SKM-1 treated with dmso at 0.1 percent for 144 hours (cell line): ENCODE measurements at regions not wholly inside any gene's neighbourhood (a gene's known extent, or its start where the extent isn't known, plus 50 kb on each side); places are given as distances from the start of the nearest gene placed in this dataset.
"Not testable (repeated sequence)": the region's sequence is repeated elsewhere in the genome, so short reads cannot be mapped to it uniquely, and the experiment has no call there.

Experiments
- DNase-seq: peaks from one replicate; lab custom pipeline; 2025; ENCODE audit not compliant: unreplicated experiment; lab: John Stamatoyannopoulos, UW

DNA sequence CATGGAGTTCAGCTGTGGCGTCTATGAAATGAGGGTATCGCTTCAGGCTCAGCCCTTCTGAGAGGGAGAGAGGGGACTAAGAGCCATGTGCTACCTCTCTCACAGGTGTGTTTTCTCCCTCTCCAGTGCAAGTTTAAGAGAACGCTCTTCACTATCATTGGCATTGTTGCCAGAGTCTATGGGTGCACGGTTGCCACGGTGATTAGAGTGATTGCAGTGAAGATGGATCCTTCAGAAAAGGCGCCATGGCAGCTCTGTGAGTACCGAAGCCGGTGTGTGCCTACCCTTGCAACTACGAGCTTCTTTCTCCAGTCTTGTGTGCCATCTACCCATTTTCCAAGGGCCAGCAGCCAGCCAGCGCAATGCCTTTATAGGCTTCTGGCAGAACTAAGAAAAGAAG, 290.5 kb downstream of the OMA1 start:
- no peak for DNase-seq

DNA sequence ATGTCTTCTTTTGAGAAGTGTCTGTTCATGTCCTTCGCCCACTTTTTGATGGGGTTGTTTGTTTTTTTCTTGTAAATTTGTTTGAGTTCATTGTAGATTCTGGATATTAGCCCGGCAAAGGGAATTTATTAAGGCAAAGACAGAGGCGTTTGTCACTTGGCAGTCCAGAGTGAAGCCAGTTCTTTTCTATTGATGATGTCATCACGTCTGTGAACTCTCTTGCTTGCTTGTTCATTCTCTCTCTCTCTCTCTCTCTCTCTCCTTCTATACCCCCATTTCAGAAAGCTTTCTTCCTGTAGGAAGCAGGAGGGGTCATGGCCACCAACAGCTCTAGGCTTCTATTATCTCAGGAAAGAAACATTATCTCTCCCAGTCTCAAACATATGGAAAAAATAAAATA, 291.3 kb downstream of the OMA1 start:
- DNase-seq: no peak

DNA sequence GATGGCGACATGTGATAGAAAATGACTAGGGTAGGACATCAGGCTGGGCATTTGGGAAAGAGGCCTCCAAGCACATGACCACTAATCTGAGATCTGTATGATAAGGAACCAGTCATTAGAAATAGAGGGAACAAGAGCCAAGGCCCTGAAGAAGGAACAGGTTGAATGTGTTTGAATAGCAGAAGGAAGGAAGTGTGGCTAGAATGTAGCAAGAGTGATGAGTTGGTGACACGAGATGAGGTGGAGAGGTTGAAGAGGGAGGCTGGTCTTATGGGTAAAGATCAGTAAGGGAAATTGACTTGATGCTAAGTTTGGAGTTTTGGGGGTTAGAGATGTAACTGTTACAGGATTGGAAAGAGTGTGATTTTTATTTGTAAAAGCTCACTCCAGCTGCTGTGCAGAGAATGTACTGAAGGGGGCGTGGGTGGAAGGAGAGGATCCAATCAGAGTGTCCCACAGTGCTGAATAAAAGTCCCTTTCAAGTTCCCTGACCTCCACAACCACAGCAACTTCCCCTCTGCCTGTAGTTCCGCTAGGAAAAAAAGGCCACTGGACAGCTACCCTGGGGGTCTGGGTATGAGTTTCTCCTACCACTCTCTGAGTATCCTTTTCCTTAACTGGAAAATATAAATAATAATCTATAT, 295.0 kb downstream of the OMA1 start:
- peak; percentile 96 for DNase-seq

DNA sequence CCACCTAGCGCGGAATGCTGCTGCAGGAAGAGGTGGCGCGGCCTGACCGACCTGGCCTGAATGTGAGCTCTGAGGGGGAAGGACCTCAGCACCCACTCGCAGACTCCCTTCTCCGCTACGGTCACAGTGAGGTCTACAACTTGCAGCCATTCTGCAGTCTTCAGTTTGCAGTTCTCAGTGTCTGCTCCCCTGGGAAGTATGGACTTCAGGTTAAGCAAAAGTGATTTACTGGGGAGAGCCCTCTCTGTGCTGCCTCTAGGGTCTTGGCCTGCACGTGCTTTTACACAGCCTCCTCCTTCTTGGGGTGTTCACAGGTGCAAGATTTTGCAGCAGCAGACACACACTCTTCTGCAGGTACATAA, 296.0 kb downstream of the OMA1 start:
- no peak for DNase-seq

DNA sequence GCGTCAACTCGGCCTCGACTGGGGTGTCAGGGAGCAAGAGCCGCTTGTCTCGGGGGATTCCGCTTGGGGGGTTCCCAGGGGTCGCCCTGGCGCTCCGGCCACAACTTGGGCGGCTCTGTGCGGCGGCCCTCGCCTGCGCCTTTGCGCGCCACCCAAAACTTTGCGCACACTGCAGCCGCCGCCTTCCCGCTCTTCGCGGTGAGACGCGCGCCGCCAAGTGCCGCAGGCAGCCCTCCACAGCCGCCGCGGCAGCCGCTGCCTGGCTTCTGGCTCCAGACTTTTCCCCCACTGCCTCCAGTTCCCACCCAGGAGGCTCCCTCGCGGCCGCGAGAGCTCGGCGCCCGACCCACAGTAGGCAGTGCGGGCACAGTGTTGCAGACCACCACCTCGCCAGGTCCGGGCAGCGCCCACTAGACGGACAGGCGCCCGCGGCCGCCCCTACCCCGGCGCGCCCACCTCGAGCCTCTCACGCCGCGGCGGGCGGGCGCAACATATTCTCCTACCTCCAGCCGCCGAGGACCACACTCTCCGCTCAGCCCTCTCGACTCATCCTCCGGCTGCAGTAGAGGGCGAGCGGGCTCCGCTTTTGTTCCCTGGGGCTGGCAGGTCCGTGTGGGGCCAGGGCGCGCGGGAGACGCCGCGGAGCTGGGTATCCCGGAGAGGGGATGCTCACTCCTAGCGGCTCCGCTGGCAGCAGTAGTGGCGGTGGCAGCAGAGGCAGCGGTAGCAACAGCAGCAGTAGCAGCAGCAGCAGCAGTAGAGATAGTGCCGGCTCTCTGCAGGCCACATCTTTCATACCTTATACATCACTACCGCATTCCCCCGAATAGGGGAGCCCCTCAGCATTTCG, 296.6 kb downstream of the OMA1 start:
- no peak for DNase-seq

DNA sequence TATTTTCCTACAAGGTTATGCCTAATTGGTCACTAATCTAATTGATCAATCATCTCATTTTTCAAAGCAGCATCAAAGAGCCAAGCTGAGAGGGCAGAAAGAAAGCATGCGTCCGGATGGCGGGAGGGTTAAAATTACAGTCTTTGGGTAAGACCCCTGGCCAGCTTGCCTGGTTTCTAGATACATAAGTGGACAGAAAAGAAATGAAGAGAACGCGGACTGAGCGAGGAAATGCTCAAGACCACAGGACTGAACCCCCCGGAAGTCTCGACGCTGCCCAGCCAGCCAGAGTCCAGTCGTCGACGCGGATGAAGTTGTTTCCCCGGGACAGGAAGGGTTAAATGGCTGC, 297.2 kb downstream of the OMA1 start:
- DNase-seq: no peak

DNA sequence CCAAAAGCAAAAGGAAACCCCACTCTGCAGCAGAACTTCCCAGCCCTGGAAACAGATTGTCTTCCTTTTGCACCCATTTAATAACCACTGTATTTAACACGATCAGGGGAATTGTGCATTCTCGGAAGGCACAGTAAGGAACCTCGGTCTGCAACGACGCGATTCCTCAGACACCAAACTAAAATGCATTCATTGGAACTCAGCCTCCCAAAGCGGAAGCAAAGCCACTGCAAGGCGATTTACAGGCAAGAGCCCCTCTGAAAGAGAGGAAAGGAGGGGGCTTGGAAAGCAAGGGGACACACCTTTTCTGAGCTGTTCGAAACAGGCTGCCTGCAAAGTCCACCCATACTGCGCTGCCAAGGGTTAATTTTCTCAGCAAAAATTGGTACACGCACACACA, 297.7 kb downstream of the OMA1 start:
- no peak for DNase-seq

DNA sequence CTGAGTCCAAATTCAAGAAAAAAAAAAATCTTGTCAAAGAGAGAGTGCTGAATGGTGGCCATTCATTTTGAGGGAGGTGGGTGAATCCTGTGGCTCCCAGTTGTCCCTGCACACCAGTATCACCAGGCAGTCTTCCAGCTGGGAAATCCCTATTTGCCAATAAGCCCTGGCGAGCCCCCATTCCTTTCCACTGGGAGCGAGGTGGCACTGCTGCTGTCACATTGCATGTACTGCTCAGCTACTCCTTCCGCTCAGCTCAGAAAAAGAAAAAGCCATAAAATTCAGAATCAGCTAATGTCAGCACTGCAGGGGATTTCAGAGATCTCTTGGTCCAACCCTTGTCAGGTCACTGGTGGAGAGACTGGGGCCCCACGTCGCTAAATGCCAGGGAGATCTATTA, 298.5 kb downstream of the OMA1 start:
- no peak for DNase-seq

DNA sequence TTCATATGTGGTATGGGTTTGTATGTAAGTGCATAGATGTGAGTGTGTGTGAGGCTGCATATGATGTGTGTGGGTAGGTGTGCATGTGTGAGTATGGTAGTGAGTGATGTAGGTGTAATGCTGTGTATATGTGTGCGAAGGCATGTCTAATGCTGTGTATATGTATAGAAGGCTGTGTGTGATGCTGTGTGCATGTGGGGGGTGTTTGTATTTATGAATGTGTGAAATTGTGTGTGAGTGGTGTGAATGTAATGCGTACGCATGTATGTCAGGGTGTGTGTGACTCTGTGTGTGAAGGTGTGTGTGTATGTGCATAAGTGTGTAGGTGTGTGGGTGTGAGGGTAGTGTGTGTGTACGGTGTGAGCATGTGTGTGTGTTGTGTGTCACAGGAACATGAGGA, 300.0 kb downstream of the OMA1 start:
- DNase-seq: no peak

DNA sequence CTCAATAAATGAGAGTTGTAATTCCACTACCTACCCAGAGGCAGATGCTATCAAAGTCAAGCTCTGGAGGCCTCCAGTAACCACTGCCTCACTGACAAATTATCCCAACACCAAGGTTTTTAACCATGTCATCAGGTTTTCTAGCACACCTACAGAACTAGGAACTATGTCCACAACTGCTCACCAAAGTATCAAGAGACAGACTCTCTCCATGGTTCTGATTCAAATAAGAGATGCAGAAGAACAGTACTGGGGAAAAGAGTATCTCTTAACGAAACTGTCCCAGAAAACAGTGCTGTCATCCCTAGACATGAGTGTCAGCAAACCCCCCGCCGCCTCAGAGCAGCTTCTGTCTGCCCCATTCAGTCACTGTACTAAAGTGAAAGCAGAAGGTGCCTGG, 301.7 kb downstream of the OMA1 start:
- no peak for DNase-seq

DNA sequence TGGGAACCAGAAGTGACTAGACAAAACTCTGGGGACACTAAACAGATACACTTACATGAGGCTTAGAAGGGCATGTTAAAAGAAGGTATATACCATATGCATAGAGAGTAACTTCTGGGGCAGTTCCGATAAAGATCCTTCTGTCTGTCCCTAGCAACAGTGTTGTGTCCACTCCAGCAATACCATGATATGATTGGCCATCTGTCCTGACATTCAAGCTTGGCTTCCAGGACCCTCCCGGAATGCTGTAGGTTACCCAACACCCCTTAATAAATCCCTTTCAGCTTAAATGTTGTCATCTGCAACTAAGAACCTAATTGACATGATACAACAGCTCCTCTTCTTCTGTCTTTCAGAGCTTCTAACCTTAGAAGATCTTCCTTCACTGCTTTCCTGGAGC, 307.7 kb downstream of the OMA1 start:
- no peak for DNase-seq

DNA sequence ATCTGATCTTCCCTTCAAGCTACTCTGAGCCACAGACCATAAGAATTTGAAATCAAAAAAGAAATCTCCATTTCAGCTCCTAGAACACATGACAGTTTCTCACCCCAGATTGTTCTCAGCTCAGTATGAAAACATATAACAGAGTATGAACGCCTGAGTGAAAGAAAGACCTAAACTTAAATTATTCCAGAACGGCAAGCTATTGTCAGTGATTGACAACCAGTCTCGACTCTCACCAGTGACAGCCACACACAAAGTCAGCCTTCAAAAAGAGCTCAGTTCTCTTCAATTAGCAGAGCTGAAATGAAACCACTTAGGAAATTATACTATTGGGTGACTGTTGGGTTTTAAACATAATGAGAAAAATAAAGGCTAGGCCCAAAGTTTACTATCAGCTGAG, 312.8 kb downstream of the OMA1 start:
- no peak for DNase-seq

DNA sequence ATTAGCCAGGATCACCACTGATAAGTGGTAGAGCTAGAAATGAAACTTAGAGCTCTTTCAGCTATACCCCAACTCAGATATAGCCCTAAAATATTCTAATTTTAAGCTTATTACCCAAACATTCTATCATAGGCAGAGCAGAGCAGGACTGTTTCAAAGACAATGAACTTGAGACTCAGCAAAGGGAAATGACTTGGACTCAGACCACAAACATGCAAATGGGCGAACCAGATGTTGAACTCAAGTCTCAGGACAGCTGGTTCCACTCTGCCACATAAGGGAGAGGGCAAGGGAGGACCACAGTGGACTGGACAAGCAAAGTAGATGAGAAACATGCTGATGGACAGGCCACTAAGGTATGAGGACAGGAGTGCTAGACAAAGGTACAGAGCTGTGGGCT, 315.3 kb downstream of the OMA1 start:
- DNase-seq: no peak

DNA sequence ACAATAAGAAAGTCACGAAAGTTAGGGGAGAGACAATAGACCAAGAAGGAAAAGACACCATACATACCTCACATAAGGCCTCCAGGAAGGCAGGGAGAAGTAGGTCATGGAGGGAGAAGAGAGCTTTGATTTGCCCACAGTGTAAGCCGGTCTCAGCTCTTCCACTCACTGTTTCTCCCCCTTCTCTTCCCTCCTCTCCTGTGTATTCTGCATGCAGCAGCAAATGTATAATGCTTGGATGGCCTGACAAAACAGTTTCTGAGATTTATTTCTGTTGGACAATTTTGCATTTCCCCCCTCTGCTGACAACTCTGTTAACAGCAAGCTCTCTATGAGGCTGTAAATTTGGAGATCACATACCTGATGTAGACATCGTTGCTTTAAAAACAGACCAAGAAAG, 318.9 kb downstream of the OMA1 start:
- no peak for DNase-seq

DNA sequence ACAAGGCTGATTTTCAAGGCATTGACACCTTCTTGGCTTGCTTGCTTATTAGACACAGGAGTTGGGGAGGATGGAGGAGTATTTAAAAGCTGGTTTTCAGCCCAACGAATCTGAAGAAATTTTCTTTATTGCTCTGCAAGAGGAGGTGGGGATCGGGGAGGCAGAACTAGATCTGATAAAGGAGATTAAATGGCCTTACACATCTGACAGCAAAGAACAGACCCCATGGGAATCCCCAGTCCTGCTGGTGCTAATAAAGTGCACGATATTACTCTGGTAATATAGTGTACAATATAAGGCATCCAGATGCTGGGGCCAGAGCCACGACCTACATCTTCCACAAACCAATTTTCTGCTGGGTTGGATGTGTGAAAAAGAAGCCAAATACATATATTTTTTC, 323.0 kb downstream of the OMA1 start:
- DNase-seq: no peak

DNA sequence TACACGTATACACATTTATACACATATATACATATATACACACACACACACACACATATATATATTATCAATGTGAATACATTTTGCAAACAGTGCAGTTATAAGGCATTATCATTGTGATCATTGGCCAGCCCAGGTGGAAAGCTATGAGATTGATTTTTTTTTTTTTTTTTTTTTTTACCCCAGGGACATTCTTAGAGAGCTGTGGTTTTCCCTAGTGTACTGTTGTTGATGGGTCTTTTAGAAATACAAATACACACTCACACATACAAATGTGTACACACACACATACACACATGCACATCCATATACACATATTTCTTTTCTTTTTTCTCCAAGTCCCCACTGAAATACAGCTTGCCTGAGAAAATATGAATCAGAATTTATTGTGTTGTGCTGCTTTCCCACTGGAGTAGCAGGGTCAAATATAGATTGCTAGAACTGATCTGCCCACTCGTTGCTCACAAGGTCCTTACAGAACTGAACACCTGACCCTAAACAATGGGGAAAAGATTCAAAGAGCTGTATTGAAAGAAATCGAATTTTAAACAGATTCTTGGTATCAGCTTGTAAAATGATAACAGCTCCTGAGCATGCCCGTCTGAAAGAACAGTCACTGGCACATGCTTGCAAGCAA, 325.6 kb downstream of the OMA1 start:
- DNase-seq: no peak

DNA sequence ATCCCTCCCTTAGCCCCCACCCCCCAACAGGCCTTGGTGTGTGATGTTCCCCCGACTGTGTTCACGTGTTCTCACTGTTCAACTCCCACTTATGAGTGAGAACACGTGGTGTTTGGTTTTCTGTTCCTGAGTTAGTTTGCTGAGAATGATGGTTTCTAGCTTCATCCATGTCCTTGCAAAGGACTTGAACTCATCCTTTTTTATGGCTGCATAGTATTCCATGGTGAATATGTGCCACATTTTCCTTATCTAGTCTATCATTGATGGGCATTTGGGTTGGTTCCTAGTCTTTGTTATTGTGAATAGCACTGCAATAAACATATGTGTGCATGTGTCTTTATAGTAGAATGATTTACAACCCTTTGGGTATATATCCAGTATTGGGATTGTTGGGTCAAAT, 330.4 kb downstream of the OMA1 start:
- not testable (repeated sequence) for DNase-seq

DNA sequence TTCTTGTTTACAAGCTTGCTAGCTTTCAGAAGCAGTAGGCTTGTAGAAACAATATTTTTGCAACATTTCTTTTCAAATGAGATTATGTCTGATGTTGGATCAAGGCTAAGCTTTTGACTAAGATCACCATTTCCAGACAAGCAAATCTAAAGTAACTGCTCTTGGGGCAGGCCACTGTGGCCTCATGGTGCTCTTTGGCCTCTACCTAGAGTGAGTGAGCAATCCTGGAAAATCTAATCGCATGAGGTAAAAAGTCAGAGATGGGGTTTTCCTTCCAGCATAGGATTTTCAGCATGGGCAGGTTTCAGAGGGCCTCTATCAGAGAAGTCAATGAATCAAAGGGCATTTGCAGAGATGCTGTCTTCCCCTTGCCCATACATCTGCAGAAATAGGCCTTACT, 331.9 kb downstream of the OMA1 start:
- DNase-seq: no peak

DNA sequence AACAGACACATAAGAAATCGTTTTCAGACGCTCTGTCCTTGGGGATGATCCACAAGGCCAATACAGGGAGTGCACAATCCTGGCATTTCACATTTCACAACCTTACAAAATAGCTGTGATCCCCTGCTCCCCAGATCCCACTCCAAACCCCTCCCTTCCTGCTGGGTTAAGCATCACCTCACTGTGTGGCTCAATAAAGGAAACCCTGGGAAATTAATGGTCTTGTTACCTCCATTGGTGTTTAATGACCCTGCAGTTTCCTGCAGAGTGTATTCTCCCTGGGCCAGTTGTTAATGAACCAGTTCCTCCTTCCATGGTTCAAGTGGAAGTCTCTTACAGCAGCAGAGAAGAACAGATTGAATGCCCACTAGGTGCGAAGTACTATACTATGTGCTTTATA, 334.7 kb downstream of the OMA1 start:
- no peak for DNase-seq

DNA sequence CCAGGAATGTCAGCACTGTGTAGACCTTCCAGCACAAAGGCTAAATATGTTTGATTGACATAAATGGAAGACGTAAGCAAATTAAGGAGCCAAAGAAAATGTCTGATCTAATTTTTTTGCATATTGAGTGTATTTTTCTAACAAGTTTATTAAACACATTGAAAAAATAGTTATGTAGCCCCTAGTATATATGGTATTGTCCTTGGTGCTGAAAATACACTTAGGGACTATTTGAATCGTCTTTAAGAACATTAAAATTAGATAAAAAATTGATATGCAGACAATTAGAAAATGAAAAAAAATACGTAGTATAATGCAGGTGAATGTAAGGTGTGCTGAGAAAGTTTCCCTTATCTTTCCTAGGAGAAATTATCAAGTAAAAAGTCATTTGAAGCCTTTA, 337.0 kb downstream of the OMA1 start:
- no peak for DNase-seq

DNA sequence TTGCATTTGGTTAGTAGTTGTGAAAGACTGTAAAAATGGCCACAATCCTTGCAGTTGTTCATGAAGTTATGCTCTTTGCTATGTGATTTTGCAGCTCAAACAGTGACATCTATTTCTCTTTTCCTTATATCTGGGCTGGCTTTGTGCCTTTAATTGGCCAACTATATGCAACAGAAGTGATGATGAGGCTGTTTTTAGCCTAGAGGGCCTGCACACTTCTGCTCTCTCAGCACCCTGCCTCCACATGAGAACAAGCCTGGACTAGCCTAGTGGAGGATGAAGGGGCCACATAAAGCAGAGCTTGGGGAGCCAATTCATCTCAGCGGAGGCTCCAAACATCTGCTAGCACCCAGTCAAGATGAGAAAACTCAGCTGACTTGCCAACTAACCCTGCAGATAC, 339.8 kb downstream of the OMA1 start:
- DNase-seq: no peak

DNA sequence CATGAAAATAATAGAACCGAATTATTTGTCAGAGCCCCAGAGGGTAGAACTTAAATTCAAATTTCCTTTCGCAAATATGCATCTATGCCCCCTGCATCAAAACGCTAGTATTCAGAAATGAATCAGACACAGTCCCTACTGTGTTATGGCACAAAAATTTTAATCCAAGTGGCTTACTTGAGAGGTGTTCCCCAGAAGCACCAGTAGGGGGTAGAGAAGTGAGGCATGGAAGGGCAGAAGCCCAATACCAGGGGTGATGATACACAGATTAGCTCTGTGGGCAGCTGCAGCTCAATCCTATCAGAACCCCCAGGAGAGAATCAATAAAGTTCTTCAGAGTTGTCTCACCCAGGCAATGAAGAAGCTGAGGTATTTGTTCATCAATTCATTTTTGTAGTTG, 342.2 kb downstream of the OMA1 start:
- no peak for DNase-seq
